Embryonic facial prominence (tissue), 1 donor: ENCODE measurements at regions not wholly inside any gene's neighbourhood (a gene's known extent, or its start where the extent isn't known, plus 50 kb on each side); places are given as distances from the start of the nearest gene placed in this dataset.
A peak's percentile ranks its signal among the peaks of the same experiment; 100 is the strongest.
"Not testable (repeated sequence)": the region's sequence is repeated elsewhere in the genome, so short reads cannot be mapped to it uniquely, and the experiment has no call there.

Experiments used
- DNase-seq: peaks from one replicate; pipeline ENCODE4 v3.0.0-alpha.2; 2016; ENCODE audit errors: extremely low spot score

DNA sequence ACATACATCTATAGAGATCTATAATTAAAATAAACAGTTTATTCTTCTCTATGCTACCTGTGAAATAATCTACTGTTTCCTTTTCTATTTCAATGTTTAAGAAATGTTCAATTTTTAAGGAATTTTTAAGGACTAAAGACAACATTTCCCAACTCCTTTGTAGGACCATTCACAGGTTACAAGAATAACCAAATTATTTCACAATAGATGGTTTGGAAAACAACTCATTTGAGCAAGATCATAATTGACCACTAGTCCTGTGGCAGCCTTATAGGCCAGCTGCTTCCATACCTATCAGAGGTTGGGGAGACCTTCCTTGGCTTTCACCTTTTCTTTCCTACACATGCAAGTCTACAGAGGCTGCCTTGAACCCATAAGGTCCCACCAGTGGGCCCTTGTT is 193.7 kb downstream of the TTC39B start:
- no peak for DNase-seq

DNA sequence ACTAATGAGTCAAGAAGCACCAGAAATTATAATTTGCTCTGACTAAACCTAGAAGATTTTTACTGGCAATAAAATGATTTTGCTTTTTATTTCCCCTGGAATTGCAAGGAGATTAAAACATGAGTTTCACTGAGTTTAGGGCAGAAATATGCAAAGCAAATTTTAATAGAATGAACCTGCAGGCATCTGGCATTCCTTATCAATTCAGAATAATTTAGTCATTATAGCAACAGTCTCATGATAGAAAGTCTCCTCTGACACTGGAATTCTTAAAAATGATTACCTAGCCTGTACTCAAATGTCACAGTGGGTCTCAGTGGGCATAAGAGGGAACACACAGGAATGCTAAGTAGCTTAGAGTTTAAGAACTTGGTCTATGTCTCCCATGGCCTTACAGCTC is 195.9 kb downstream of the TTC39B start:
- no peak for DNase-seq

DNA sequence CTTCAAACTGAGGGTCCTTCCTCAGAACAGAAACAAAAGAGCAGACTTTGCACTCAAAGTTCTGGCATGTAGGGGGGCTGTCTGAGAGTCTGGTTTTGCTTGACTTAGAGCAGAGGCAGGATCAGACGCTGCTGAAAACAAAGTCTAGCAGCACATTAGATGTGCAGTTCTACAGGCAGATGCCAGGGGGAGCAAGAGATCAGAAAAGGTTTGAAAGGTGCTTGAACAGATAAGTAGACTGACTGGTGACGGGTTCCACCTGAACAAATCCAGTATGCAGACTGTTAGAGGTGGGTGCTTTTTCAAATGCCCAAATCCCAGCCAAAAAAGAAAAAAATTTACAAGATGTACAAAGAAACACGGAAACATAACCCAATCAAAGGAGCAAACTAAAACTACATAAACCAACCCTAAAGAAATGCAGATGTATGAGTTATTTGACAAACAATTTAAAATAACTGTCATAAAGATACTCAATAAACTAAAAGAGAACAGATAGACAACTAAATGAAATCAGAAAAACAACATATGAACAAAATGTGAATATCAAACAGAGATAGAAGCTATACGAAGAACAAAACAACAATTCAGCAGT is 194.7 kb upstream of the FREM1 start:
- DNase-seq, result no peak

DNA sequence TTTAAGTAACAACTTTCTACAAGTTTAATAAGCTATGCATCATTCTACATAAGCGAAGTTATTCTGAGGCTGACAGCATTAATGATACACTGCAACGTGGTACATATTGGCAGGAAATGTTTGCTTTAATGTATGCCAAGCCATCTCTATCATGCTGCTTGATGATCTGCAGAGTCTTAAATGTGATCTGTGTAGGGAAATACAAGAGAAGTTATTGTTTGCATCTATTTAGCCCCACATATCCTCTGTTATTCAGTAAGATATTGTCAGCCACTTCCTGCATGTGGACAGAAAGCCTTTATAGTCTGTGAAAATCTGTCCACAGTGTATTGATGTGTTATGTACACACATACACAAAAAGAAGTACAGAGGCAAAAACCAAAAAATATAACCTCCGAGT is 193.1 kb upstream of the FREM1 start:
- DNase-seq, result no peak

DNA sequence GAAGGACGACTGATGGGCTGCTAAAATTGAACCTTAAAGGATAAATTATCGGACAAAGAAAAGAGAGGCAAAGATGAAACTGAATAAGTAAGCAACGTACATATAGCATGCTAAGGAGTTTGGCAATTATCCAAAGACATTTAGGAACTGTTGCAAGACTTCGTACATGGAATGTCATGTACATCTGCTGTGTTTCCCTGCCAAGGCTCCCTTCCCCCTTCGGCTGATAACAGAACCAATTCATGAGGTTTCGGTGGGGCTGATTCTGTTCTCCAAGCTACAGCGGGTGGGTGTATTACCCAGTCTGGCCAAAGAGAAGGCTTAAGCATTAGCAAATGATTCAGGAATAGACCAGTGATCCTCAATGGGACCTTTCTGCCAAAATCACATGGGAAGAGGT is 190.9 kb upstream of the FREM1 start:
- no peak for DNase-seq

DNA sequence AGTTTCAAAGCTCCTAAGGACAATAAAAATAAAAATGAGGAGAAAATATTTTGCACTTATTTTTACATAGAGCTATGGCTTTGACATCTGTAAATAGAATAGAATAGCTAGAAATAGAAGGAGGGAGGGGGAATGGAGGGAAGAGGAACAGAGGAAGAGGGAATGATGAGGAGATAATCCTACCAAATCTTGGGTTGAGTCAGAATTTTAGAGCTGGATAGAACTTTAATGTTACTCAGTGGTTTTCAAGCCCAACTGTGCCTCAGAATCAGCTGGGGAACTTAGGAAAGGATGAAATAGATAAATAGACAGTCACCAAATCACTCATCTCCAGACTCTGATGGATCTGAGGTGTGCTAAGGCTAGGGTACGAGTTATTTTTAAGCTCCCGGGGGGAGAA is 190.3 kb upstream of the FREM1 start:
- DNase-seq, result no peak

DNA sequence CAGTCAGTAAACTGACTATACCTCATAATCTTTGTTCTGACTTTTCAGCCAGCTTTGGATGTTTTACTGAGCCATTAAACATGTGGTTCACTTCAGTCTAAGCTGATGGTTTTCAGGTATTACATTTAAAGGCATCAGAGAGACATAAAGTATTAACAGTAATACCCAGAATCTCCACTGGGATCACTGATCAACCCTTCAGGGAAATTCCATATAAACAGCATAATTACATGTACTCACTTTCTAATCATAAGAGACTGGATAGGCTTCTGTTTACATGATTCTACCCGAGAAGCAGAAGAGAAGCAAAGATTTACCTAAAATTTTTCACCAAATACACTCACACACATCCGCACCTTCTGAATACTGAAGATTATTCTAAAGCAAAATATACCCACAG is 186.7 kb upstream of the FREM1 start:
- DNase-seq, result no peak

DNA sequence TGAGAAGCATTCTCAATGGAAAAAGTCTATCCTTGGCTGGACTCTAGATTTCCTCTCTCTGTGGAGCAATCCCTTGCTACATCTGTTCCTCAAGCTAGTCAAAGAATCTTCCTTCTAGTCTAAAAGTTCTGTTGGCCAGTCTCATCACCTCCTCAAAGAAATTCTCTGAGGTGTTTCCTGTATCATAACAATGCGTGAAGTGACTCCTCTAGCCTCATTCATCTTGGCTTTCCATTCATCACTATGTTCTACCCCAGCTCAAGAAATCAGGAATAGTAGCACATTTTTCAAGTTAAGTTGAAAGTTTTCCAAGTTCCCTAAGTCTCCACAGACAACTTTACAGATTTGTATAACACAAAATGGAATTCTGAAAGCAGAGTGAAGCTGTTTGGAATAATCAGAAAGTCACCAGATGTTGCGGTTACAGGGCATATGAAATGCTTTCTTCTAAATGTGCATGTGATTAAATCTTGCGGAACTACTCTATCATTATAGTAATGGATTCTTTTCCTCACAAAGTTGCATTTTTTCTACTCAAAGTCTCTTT is 176.6 kb upstream of the FREM1 start:
- peak; percentile 90 for DNase-seq

DNA sequence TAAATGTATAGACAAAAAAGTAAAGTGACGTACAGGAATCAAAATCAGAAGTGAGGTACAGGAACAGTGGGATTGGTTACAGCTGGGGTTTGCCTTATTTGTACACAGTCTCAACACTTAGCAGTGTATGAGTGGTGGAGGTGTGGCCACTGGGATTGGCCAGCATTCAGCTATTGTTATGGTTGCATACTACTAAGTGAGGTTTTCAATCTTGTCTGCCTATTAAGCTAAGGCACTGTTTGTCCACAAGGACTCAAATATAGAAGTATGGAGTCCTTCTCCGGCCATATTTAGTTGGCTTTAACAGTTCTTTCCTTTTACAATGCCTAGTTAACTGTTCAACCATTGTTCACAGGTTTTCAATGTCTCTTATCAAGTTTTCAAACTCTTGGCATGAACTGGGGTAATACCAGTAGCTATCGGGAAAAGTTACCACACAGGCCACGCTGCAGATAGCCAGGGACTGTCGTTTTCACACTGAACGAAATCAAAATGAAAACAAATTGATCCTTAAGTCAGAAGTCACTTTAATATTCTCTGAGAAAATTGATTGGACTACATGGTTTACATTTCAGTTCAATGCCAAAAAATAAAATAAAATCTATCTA is 176.0 kb upstream of the FREM1 start:
- DNase-seq, result peak; percentile 40

DNA sequence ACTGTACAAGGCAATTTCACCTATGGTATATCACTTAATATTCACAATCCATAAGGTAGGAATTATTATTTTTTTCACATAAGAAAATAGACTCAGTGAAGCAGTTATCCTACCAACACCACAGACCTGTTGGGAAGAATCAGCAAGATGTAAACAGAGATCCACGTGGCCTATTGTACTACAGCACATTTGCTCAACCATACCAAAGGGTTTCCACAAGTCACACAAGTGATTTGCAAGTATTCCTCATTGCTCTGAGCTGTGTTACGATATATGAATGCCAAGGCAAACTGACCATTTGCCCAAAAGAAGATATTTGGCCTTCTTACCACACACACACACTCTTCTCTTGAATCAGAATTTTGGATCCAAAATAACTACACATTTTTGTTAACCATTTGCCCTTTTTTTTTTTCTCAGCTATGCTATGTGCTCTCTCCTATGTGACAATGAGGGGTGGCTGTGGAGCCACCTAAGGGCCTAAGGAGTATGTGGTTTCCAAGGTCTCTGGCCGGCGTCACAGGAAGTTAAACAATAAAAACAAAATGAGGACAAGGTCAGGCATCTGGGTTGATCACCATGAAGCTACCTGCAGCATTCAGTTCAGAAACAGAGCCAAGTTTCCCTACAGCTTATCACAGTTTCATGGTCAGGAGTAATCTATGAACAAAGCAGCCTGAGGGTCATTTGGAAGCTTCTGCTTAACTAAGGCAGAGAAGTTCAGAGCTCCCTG is 171.0 kb upstream of the FREM1 start:
- no peak for DNase-seq

DNA sequence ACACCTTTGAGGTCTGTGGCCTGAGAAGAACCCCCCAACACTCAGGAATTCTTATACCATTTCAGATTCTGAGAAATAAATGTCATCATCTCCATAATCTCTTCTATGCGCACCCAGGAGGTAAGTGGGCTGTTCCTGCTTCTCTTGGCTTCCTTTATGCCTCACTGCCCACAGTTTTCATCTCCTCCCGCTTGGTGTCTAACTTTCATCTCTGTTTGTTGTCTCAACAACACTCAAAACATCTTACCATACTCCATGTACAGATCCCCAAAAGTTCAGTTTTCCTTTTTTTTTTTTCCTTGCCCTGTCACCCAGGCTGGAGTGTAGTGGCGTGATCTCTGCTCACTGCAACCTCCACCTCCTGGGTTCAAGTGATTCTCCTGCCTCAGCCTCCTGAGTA is 170.2 kb upstream of the FREM1 start:
- no peak for DNase-seq

DNA sequence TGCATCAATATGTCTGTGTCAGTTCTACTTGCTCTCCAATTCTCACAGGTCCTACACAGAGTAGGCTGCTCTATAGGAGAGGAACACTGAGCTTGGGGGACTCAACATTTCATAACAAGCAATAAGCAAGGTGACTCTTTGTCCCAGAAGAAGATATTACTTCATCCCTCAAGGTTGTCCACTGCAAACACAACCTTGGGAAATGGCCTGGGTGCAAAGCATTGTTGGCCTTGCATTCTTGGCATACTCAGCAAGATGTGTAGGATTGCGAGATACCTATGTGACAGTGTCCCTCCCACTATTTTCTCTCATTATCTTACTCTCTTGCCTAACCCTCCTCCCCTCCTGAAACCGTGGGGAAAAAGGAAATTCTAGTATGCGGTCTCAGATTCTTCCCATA is 169.8 kb upstream of the FREM1 start:
- DNase-seq, result no peak

DNA sequence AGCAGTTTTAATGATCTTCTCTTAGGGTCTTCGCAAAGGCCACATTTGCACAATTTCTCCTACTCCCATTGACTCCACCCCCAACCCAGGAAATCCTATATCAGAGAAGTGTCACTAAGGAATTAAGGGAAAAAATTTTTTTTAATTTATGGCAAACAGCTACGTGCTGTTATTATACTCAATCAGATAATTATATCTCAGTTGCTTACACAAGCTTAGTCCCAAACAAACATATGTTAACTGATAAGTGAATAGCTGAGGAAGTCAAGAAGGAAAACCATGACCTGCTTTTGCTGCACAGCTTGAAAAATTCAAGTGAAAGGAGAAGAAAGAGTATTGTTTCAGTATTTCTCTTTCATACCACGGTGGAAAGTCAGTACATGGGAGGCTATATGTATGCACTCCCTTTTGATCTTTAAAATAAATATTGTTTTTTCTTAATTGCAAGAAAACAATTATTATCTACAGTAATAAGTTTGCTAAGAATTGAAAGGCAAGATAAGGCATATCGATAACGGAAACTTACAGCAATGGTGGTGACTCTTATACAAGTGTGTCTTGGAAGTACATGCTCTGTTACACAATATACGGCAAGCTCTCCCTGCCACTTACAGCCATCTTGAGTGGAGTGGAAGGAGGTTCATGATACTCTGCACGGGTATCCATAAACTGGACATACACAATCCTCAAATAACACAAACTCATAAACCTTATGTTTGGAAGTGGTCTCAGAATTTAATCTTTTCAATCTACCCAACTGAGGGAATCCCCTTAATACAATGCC is 167.9 kb upstream of the FREM1 start:
- no peak for DNase-seq

DNA sequence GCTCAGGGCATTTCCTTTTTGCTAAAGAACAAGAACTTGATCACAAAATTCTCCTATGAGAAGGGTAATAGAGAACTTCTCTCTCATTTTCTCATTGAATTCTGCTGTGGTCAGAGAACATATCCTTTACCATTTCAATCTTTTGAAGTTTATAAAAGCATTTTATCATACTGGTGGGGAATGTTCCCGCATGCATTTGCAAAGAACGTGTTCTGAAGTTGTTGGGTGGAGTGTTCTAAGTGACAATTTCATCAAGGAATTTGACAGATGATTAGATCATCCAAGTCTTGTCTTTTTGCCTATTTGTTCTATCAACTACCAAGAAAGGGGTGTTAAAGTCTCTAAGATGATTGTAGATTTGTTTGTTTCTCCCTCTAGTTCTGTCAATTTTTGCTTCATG is 163.4 kb upstream of the FREM1 start:
- DNase-seq, result no peak

DNA sequence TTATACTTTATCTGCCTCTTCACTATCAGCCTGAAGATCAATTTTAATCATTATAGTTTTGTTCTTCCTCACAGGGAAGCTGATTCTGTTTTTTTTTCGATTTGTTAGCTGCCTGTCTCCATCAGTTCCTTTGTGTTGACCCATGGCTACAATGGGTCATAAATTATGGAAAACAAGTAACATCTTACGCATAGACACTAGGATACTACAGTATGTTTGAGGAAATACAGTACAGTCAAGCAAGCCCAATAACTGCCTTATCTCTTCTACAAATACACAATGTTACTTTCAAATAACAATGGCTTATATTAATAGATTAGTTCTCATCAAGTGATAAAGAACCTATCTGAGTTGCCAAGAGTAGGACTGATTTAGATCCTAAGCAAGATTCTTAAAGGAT is 160.5 kb upstream of the FREM1 start:
- DNase-seq, result no peak

DNA sequence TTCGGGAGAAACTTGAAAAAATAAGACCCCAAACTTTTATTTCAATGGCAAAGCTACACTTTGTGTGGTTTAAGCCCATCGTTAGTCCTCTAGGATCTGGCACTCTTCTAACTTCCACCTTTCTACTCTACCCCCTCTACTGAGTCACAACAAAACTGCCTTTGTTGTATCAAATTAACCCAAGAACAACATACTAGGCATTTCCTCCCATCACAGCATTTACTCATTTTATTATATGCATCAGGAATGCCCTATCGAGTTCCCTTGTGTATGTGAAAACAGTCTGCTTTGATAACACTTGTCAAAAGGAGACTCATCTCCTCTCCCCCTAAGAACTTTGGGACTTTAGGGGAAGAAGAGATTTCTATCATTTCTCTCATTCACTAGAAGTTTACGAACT is 158.9 kb upstream of the FREM1 start:
- no peak for DNase-seq

DNA sequence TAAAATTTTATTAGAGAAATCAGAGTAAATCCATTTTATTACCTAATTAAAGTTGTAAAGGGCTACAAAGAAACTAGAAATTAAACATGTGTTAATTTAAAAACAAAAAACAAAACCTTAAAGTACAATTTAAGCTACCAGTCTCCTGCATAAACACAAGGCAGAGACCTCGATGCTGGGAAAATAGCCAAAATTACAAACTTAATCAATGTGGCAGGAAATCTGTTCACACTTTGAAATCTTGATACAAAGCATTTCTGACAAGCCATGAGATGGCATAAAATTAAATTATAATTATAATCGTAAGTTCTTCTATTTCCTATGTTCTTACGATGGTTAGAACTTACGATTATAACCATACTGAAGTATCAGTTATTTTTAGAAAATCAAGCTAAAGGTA is 158.0 kb upstream of the FREM1 start:
- no peak for DNase-seq

DNA sequence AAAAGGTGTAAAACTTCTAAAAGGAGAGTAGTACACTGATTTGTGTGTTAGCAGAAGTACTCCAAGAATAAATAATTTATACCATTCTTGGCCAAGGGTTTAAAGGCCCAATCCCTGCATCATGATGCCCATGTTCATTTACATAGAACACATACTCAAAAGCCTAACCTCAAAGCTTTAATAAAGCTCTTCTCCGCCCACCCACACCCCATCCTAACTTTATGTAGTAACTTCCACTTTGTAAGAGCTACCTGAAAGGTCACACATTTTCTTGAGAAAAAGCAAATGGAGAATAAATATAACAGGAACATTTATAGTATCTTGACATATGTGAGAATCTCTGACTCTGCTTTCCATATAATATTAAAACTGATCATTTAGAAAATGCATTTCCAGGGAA is 148.8 kb upstream of the FREM1 start:
- DNase-seq, result no peak

DNA sequence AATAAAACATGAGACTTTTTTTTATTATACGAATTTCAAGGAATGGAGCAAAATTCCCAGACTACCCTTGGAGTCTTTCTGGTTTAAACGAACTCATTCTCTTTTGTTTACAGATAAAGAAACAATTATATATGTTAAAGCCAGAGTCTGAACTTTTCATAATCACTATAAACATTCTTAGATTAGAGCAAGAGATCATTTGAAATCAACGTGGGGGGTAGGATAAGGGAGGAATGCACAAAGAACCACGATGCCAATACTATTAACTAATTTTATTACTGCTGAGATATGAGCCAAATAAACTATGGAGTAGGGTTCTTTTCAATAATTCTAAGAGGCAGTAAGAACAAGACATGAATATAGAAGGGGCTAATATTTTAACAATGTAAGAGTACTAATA is 148.0 kb upstream of the FREM1 start:
- no peak for DNase-seq

DNA sequence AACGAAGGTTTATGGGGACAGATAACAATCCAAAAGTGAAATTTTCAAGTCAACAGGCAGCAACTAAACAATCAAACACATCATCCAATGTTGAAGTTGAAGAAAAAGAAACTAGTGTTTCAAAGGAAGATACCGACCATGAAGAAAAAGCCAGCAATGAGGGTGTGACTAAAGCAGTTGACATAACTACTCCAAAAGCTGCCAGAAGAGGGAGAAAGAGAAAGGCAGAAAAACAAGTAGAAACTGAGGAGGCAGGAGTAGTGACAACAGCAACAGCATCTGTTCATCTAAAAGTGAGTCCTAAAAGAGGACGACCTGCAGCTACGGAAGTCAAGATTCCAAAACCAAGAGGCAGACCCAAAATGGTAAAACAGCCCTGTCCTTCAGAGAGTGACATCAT is 145.1 kb upstream of the FREM1 start:
- not testable (repeated sequence) for DNase-seq

DNA sequence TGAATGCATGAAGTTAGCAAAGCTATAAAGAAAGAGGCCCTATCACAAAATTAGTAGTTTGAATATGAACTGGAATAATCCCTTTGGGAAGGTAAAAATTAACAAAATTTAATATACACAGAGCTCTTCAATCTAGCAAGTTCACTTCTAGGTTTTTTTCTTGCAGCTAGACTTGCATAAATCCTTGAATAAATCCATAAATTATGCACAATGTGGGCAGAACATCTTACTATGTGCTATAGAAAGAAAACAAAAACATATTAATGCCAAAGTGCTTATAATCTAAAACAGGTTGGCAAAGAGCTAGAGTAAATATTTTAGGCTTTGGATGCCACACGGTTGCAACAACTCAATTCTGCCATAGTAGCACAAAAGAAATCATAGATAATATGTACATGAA is 138.5 kb upstream of the FREM1 start:
- no peak for DNase-seq

DNA sequence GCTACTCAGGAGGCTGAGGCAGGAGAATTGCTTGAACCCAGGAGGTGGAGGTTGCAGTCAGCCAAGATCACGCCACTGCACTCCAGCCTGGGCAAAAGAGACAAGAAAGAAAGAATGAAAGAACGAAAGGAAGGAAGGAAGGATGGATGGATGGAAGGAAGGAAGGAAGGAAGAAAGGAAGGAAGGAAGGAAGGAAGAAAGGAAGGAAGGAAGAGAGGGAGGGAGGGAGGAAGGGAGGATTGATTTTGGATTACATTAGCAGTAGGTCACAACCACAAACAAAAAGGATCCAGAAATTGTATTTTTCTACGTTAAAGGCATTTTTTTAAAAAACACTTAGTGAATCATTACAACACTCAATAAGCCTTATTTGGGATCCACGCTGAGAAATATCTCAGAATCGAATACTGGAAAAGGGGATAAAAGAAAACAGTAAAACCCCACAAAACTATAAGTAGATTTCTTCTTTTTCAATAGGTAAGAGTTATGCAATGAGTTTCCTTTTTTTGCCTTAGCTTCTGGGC is 136.9 kb upstream of the FREM1 start:
- DNase-seq, result no peak
